ENCODE measurements at regions not wholly inside any gene's neighbourhood (a gene's known extent, or its start where the extent isn't known, plus 50 kb on each side); places are given as distances from the start of the nearest gene placed in this dataset.

GRCh38 chr1:94317790-94318188, 80.4 kb upstream of the ARHGAP29 start:
- no peak for ATAC-seq
- TF ChIP-seq ZNF70 (CRISPR knock-in tag; IDR thresholded peaks at IDR 0.05) (no peak), GLIS3 (CRISPR knock-in tag; IDR thresholded peaks at IDR 0.05) (no peak), OSR1 (CRISPR knock-in tag; IDR thresholded peaks at IDR 0.05) (no peak), RARB (CRISPR knock-in tag; IDR thresholded peaks at IDR 0.05) (no peak), ZFP3 (CRISPR knock-in tag; IDR thresholded peaks at IDR 0.05) (no peak), SNAI2 (CRISPR knock-in tag; IDR thresholded peaks at IDR 0.05) (no peak), CSRNP3 (CRISPR knock-in tag; IDR thresholded peaks at IDR 0.05) (no peak), ZC3H10 (CRISPR knock-in tag; IDR thresholded peaks at IDR 0.05) (no peak), ZNF8 (CRISPR knock-in tag; IDR thresholded peaks at IDR 0.05) (no peak), PPARA (CRISPR knock-in tag; IDR thresholded peaks at IDR 0.05; ENCODE audit: borderline replicate concordance) (no peak), PATZ1 (CRISPR knock-in tag; IDR thresholded peaks at IDR 0.05; ENCODE audit: borderline replicate concordance) (no peak)
- TF ChIP-seq, protein P1, sequence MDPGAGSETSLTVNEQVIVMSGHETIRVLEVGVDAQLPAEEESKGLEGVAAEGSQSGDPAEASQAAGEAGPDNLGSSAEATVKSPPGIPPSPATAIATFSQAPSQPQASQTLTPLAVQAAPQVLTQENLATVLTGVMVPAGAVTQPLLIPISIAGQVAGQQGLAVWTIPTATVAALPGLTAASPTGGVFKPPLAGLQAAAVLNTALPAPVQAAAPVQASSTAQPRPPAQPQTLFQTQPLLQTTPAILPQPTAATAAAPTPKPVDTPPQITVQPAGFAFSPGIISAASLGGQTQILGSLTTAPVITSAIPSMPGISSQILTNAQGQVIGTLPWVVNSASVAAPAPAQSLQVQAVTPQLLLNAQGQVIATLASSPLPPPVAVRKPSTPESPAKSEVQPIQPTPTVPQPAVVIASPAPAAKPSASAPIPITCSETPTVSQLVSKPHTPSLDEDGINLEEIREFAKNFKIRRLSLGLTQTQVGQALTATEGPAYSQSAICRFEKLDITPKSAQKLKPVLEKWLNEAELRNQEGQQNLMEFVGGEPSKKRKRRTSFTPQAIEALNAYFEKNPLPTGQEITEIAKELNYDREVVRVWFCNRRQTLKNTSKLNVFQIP (CRISPR knock-in tag; IDR thresholded peaks at IDR 0.05; ENCODE audit: borderline replicate concordance, low read depth), result no peak

DNA sequence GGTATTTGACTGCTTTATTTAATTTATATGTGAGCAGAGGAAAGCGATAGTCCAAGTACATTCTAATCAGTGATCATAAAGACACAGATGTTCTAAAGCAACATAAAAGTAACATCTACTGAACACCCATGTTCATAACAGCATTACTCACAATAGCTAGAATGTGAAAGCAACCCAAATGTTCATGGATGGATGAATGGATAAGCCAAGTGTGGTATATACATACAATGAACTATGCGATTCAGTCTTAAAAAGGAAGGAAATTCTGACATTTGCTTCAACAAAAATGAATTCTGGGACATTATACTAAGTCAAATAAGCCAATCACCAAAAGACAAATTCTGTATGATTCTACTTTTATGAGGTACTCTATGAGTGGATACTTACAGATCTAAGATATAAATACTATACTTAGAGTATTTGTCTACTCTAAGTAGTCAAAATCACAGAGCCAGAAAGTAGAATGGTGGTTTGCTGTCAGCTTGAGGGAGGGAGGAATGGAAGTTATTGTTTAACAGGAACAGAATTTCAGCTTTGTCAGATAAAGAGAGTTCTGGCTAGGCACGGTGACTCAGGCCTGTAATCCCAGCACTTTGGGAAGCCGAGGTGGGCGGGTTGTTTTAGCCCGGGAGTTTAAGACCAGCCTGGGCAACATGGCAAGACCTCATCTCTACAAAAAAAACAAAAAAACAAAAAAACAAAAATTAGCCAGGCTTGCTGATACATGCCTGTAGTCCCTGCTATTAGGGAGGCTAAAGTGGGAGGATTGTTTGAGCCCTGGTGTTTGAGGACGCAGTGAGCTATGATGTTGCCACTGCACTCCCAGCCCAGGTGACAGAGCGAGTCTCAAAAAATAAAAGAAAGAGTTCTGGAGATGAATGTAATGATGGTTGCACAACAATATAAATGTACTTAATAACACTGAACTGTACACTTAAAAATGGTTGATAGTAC, 79.7 kb upstream of the ARHGAP29 start:
- TF ChIP-seq ISL1 (CRISPR knock-in tag; IDR thresholded peaks at IDR 0.05), result no peak
- no peak for TF ChIP-seq TOX (CRISPR knock-in tag; IDR thresholded peaks at IDR 0.05; ENCODE audit: borderline replicate concordance)
- TF ChIP-seq ZNF70 (CRISPR knock-in tag; IDR thresholded peaks at IDR 0.05), result no peak
- no peak for TF ChIP-seq ZNF565 (CRISPR knock-in tag; conservative IDR thresholded peaks at IDR 0.05; ENCODE audit: low read depth)
- no peak for TF ChIP-seq ZC3H10 (CRISPR knock-in tag; IDR thresholded peaks at IDR 0.05)
- TF ChIP-seq OSR1 (CRISPR knock-in tag; IDR thresholded peaks at IDR 0.05), result no peak
- TF ChIP-seq CSRNP3 (CRISPR knock-in tag; IDR thresholded peaks at IDR 0.05), result no peak
- no peak for TF ChIP-seq ZFP3 (CRISPR knock-in tag; IDR thresholded peaks at IDR 0.05)
- TF ChIP-seq TCF4 (CRISPR knock-in tag; IDR thresholded peaks at IDR 0.05; ENCODE audit: borderline replicate concordance), result no peak
- TF ChIP-seq, protein P2, sequence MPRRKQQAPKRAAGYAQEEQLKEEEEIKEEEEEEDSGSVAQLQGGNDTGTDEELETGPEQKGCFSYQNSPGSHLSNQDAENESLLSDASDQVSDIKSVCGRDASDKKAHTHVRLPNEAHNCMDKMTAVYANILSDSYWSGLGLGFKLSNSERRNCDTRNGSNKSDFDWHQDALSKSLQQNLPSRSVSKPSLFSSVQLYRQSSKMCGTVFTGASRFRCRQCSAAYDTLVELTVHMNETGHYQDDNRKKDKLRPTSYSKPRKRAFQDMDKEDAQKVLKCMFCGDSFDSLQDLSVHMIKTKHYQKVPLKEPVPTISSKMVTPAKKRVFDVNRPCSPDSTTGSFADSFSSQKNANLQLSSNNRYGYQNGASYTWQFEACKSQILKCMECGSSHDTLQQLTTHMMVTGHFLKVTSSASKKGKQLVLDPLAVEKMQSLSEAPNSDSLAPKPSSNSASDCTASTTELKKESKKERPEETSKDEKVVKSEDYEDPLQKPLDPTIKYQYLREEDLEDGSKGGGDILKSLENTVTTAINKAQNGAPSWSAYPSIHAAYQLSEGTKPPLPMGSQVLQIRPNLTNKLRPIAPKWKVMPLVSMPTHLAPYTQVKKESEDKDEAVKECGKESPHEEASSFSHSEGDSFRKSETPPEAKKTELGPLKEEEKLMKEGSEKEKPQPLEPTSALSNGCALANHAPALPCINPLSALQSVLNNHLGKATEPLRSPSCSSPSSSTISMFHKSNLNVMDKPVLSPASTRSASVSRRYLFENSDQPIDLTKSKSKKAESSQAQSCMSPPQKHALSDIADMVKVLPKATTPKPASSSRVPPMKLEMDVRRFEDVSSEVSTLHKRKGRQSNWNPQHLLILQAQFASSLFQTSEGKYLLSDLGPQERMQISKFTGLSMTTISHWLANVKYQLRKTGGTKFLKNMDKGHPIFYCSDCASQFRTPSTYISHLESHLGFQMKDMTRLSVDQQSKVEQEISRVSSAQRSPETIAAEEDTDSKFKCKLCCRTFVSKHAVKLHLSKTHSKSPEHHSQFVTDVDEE (CRISPR knock-in tag; IDR thresholded peaks at IDR 0.05), result no peak
- no peak for TF ChIP-seq ZNF8 (CRISPR knock-in tag; IDR thresholded peaks at IDR 0.05)
- TF ChIP-seq SNAI2 (CRISPR knock-in tag; IDR thresholded peaks at IDR 0.05), result no peak
- TF ChIP-seq PPARA (CRISPR knock-in tag; IDR thresholded peaks at IDR 0.05; ENCODE audit: borderline replicate concordance), result no peak
- no peak for TF ChIP-seq ZFP30 (CRISPR knock-in tag; IDR thresholded peaks at IDR 0.05)
- no peak for TF ChIP-seq PATZ1 (CRISPR knock-in tag; IDR thresholded peaks at IDR 0.05; ENCODE audit: borderline replicate concordance)
- no peak for TF ChIP-seq ESRRG (CRISPR knock-in tag; IDR thresholded peaks at IDR 0.05)
- TF ChIP-seq BACH2 (CRISPR knock-in tag; IDR thresholded peaks at IDR 0.05; ENCODE audit: borderline replicate concordance), result no peak
- TF ChIP-seq, protein P1 (CRISPR knock-in tag; IDR thresholded peaks at IDR 0.05; ENCODE audit: borderline replicate concordance, low read depth), result no peak
- no peak for TF ChIP-seq GLIS3 (CRISPR knock-in tag; IDR thresholded peaks at IDR 0.05)
- TF ChIP-seq RARB (CRISPR knock-in tag; IDR thresholded peaks at IDR 0.05), result no peak
- no peak for ATAC-seq

Measured in SK-N-SH treated with all-trans-retinoic acid at 6 μM for 48 hours (cell line).